ENCODE measurements at regions not wholly inside any gene's neighbourhood (a gene's known extent, or its start where the extent isn't known, plus 50 kb on each side); places are given as distances from the start of the nearest gene placed in this dataset.

GRCh38 chr17:12492450-12492849 lies 173.2 kb upstream of the MYOCD start:
- no peak for TF ChIP-seq POLR2A (IDR thresholded peaks at IDR 0.05; ENCODE audit: low read length)
- TF ChIP-seq GATA1 (IDR thresholded peaks at IDR 0.05; ENCODE audit: low read depth, low read length): no peak
